GM23338 (cell line): ENCODE measurements at regions not wholly inside any gene's neighbourhood (a gene's known extent, or its start where the extent isn't known, plus 50 kb on each side); places are given as distances from the start of the nearest gene placed in this dataset.

Experiments
- ATAC-seq: fragments of 200-7000 bp; cut with Tn5 transposase; 3 replicates; pipeline ENCODE4 v1.9.1; 2020
- DNase-seq: peaks from one replicate; pipeline ENCODE4 v3.0.0-alpha.2; 2015; ENCODE audit warnings: low spot score
- H2AFZ ChIP-seq: fragments of 200-600 bp; sonication (generic); 2 replicates; pipeline ENCODE4 v1.8.0; 2016; ENCODE audit warnings: antibody characterized with exemption, mild to moderate bottlenecking, moderate library complexity
- H3F3A ChIP-seq: fragments of 200-600 bp; sonication (generic); replicated peaks from 2 replicates; pipeline ENCODE4 v1.8.0; 2017; ENCODE audit warnings: antibody characterized with exemption, mixed run types, low read depth
- H3K27ac ChIP-seq: fragments of 200-600 bp; sonication (generic); 2 replicates; pipeline ENCODE4 v1.6.1; 2016; ENCODE audit warnings: low read depth
- H3K27me3 ChIP-seq: fragments of 200-600 bp; sonication (generic); 2 replicates; pipeline ENCODE4 v1.8.0; 2016; ENCODE audit warnings: mild to moderate bottlenecking, mixed run types, moderate library complexity; ENCODE audit not compliant: insufficient read depth
- H3K36me3 ChIP-seq: fragments of 200-600 bp; sonication (generic); 2 replicates; pipeline ENCODE4 v1.8.0; 2016; ENCODE audit warnings: mild to moderate bottlenecking; ENCODE audit not compliant: insufficient read depth
- H3K4me1 ChIP-seq: fragments of 200-600 bp; sonication (generic); 2 replicates; pipeline ENCODE4 v1.8.0; 2016; ENCODE audit warnings: mild to moderate bottlenecking, moderate library complexity; ENCODE audit not compliant: insufficient read depth
- H3K4me2 ChIP-seq: fragments of 200-600 bp; sonication (generic); 2 replicates; pipeline ENCODE4 v1.7.1; 2017; ENCODE audit warnings: mixed run types
- H3K4me3 ChIP-seq: fragments of 200-600 bp; sonication (generic); 2 replicates; pipeline ENCODE4 v1.6.1; 2016; ENCODE audit warnings: mixed run types
- H3K79me2 ChIP-seq: fragments of 200-600 bp; sonication (generic); replicated peaks from 2 replicates; pipeline ENCODE4 v1.8.0; 2017; ENCODE audit warnings: mild to moderate bottlenecking; ENCODE audit not compliant: insufficient read depth
- H3K9me2 ChIP-seq: fragments of 200-600 bp; sonication (generic); 2 replicates; pipeline ENCODE4 v1.8.0; 2017; ENCODE audit not compliant: insufficient read depth
- H4K20me1 ChIP-seq: fragments of 200-600 bp; sonication (generic); replicated peaks from 2 replicates; pipeline ENCODE4 v1.8.0; 2017; ENCODE audit warnings: mild to moderate bottlenecking; ENCODE audit not compliant: insufficient read depth
- H3K27ac Mint-ChIP-seq: 2 replicates; pipeline ENCODE4 v1.8.0; 2020; ENCODE audit warnings: inconsistent platforms, mild to moderate bottlenecking, moderate library complexity, mixed read lengths
- H3K27me3 Mint-ChIP-seq: 3 replicates; pipeline ENCODE4 v1.8.0; 2022; ENCODE audit warnings: low read depth, mild to moderate bottlenecking, moderate library complexity, mixed read lengths, inconsistent platforms; ENCODE audit not compliant: insufficient read depth, poor library complexity
- H3K36me3 Mint-ChIP-seq: 3 replicates; pipeline ENCODE4 v1.8.0; 2021; ENCODE audit warnings: low read depth, mild to moderate bottlenecking, inconsistent platforms, moderate library complexity, mixed read lengths
- H3K4me1 Mint-ChIP-seq: 3 replicates; pipeline ENCODE4 v1.8.0; 2020; ENCODE audit warnings: mild to moderate bottlenecking, inconsistent platforms, mixed read lengths
- H3K4me3 Mint-ChIP-seq: 3 replicates; pipeline ENCODE4 v1.8.0; 2021; ENCODE audit warnings: moderate library complexity, mild to moderate bottlenecking, inconsistent platforms, mixed read lengths
- H3K9me3 Mint-ChIP-seq: 3 replicates; pipeline ENCODE4 v1.8.0; 2020; ENCODE audit warnings: moderate library complexity, mild to moderate bottlenecking, inconsistent platforms, mixed read lengths
- CREB1 ChIP-seq: fragments of 250-450 bp; sonication (Bioruptor Pico); IDR thresholded peaks from 2 replicates; pipeline ENCODE4 v1.5.0; 2020; ENCODE audit warnings: low read depth, mild to moderate bottlenecking, moderate library complexity
- ETS1 ChIP-seq: IDR thresholded peaks from 2 replicates; pipeline ENCODE4 v1.6.1; 2016; ENCODE audit warnings: antibody characterized with exemption
- EZH2 ChIP-seq: fragments of 200-600 bp; sonication (generic); IDR thresholded peaks from one replicate; pipeline ENCODE4 v1.8.0; 2017; ENCODE audit warnings: antibody characterized with exemption, mild to moderate bottlenecking, low read depth; ENCODE audit not compliant: unreplicated experiment
- EZH2phosphoT487 ChIP-seq: fragments of 200-600 bp; sonication (generic); IDR thresholded peaks from one replicate; pipeline ENCODE4 v1.8.1; 2018; ENCODE audit warnings: antibody characterized with exemption; ENCODE audit not compliant: unreplicated experiment
- JUNB ChIP-seq: IDR thresholded peaks from one replicate; pipeline ENCODE4 v1.6.1; 2016; ENCODE audit warnings: antibody characterized with exemption; ENCODE audit not compliant: unreplicated experiment
- NANOG ChIP-seq: IDR thresholded peaks from 2 replicates; pipeline ENCODE4 v1.6.1; 2016; ENCODE audit warnings: antibody characterized with exemption, borderline replicate concordance
- POLR2AphosphoS5 ChIP-seq: IDR thresholded peaks from 2 replicates; pipeline ENCODE4 v1.6.1; 2016; ENCODE audit warnings: antibody characterized with exemption, low read depth
- REST ChIP-seq: IDR thresholded peaks from one replicate; pipeline ENCODE4 v1.6.1; 2018; ENCODE audit warnings: antibody characterized with exemption; ENCODE audit not compliant: unreplicated experiment
- STAT1 ChIP-seq: IDR thresholded peaks from one replicate; pipeline ENCODE4 v1.6.1; 2016; ENCODE audit warnings: antibody characterized with exemption; ENCODE audit not compliant: unreplicated experiment
- ZNF114 ChIP-seq: fragments of 250-450 bp; sonication (Bioruptor Pico); IDR thresholded peaks from 2 replicates; pipeline ENCODE4 v1.5.0; 2020; ENCODE audit warnings: mild to moderate bottlenecking, moderate library complexity
- ZNF331 ChIP-seq: fragments of 250-450 bp; sonication (Bioruptor Pico); IDR thresholded peaks from 2 replicates; pipeline ENCODE4 v1.5.0; 2020; ENCODE audit warnings: low read depth, mild to moderate bottlenecking, moderate library complexity
- ZNF462 ChIP-seq: fragments of 250-450 bp; sonication (Bioruptor Pico); IDR thresholded peaks from 2 replicates; pipeline ENCODE4 v1.5.0; 2020; ENCODE audit warnings: mild to moderate bottlenecking, moderate library complexity
- TF ChIP-seq, protein P1 (sequence below), 2 experiments: fragments of 200-600 bp in 1 of 2; sonication (generic) in 1 of 2; conservative IDR thresholded peaks; 2 replicates each; pipeline versions ENCODE4 v1.5.1 to v1.6.1; 2016 to 2017; ENCODE audit warnings: antibody characterized with exemption in 2 of 2, low read depth in 2 of 2, mild to moderate bottlenecking in 2 of 2, moderate library complexity in 1 of 2

DNA sequence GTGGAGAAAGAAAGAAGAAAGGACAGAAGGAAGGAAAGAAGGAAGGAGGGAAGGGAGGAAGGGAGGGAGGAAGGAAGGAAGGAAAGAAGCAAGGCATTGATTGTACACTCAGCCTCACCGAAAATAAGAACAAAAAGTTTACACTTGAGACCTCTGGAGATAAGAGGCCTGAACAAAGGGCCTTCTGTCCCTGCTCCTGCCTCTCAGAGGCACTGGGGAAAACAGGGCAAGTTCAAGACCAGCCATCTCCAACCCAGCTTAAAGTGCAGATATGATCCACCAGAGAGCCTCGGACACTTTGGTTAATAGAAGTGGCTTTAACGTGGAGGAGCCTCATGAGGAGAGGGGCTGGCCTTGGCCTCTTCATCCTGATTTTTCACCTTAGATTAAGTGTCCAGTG lies 582.9 kb upstream of the PPP2R3A start:
- ATAC-seq, result no peak
- H3K4me3 ChIP-seq, result no peak overlapping the region
- no peaks in the 10 kb centered on the region for H3F3A ChIP-seq
- no peak for DNase-seq
- H3K79me2 ChIP-seq, result no peaks in the 10 kb centered on the region
- Mint-ChIP-seq H3K9me3 (no peaks in the 10 kb centered on the region), H3K4me1 (peaks cover 2% of the 10 kb centered on the region; the same call in 2 of the 3 replicates), H3K4me3 (no peak overlapping the region), H3K27me3 (peaks cover 5% of the 10 kb centered on the region), H3K36me3 (no peaks in the 10 kb centered on the region), H3K27ac (no peak overlapping the region)
- H3K27me3 ChIP-seq, result no peaks in the 10 kb centered on the region
- no peaks in the 10 kb centered on the region for H3K4me1 ChIP-seq
- H3K36me3 ChIP-seq, result no peaks in the 10 kb centered on the region
- H4K20me1 ChIP-seq, result no peaks in the 10 kb centered on the region
- no peak overlapping the region for H2AFZ ChIP-seq
- no peak overlapping the region for H3K4me2 ChIP-seq
- H3K27ac ChIP-seq, result no peak overlapping the region
- TF ChIP-seq ZNF462 (CRISPR knock-in tag), result no peak
- TF ChIP-seq EZH2phosphoT487, result no peak
- TF ChIP-seq EZH2, result no peak
- no peak for TF ChIP-seq STAT1
- no peak for TF ChIP-seq ZNF331 (CRISPR knock-in tag)
- TF ChIP-seq CREB1 (CRISPR knock-in tag), result no peak
- TF ChIP-seq REST, result no peak
- TF ChIP-seq POLR2AphosphoS5, result no peak
- no peak for TF ChIP-seq JUNB
- TF ChIP-seq ZNF114 (CRISPR knock-in tag), result no peak
- no peak for TF ChIP-seq ETS1
- TF ChIP-seq, protein P1, sequence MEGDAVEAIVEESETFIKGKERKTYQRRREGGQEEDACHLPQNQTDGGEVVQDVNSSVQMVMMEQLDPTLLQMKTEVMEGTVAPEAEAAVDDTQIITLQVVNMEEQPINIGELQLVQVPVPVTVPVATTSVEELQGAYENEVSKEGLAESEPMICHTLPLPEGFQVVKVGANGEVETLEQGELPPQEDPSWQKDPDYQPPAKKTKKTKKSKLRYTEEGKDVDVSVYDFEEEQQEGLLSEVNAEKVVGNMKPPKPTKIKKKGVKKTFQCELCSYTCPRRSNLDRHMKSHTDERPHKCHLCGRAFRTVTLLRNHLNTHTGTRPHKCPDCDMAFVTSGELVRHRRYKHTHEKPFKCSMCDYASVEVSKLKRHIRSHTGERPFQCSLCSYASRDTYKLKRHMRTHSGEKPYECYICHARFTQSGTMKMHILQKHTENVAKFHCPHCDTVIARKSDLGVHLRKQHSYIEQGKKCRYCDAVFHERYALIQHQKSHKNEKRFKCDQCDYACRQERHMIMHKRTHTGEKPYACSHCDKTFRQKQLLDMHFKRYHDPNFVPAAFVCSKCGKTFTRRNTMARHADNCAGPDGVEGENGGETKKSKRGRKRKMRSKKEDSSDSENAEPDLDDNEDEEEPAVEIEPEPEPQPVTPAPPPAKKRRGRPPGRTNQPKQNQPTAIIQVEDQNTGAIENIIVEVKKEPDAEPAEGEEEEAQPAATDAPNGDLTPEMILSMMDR (conservative IDR thresholded peaks at IDR 0.05; ENCODE audit: low read depth in 2 of 2), result no peak
- TF ChIP-seq NANOG, result no peak
- H3K9me2 ChIP-seq, result 0 out of 2 replicates have a peak, but pooled peaks cover 3% of the 10 kb centered on the region
